Neural cell (in vitro differentiated cells): ENCODE measurements at regions not wholly inside any gene's neighbourhood (a gene's known extent, or its start where the extent isn't known, plus 50 kb on each side); places are given as distances from the start of the nearest gene placed in this dataset.
"Not testable (repeated sequence)": the region's sequence is repeated elsewhere in the genome, so short reads cannot be mapped to it uniquely, and the experiment has no call there.

Experiments
- H2AFZ ChIP-seq: fragments of 200-600, 300-800 bp; sonication (generic), shearing (Covaris generic); 2 replicates; pipeline ENCODE4 v1.6.0; 2014; ENCODE audit warnings: low read depth, mild to moderate bottlenecking, antibody characterized with exemption, low read length, moderate library complexity
- H3F3A ChIP-seq: fragments of 200-600 bp; shearing (Covaris generic); 2 replicates; pipeline ENCODE4 v1.6.1; 2016; ENCODE audit warnings: mild to moderate bottlenecking, moderate library complexity, mixed read lengths, antibody characterized with exemption, low read length; ENCODE audit not compliant: insufficient read depth, poor library complexity, severe bottlenecking
- H3K27ac ChIP-seq: fragments of 200-600, 300-800 bp; sonication (generic), shearing (Covaris generic); 2 replicates; pipeline ENCODE4 v1.5.1; 2014; ENCODE audit warnings: mild to moderate bottlenecking, low read length, moderate library complexity
- H3K27me3 ChIP-seq: fragments of 300-800, 200-600 bp; sonication (generic), shearing (Covaris generic); 2 replicates; pipeline ENCODE4 v1.6.0; 2014; ENCODE audit warnings: mild to moderate bottlenecking, low read depth, low read length, moderate library complexity; ENCODE audit not compliant: insufficient read depth
- H3K36me3 ChIP-seq: fragments of 300-800, 200-600 bp; sonication (generic), shearing (Covaris generic); 2 replicates; pipeline ENCODE4 v1.5.1; 2014; ENCODE audit warnings: mild to moderate bottlenecking, antibody characterized with exemption, low read length, moderate library complexity; ENCODE audit not compliant: insufficient read depth
- H3K4me2 ChIP-seq: fragments of 300-800, 200-600 bp; sonication (generic), shearing (Covaris generic); 2 replicates; pipeline ENCODE4 v1.6.0; 2014; ENCODE audit warnings: mild to moderate bottlenecking, low read length
- H3K4me3 ChIP-seq: fragments of 300-800, 200-600 bp; sonication (generic), shearing (Covaris generic); 2 replicates; pipeline ENCODE4 v1.5.1; 2014; ENCODE audit warnings: mild to moderate bottlenecking, low read length, moderate library complexity
- H3K79me2 ChIP-seq: fragments of 200-600 bp; shearing (Covaris generic); replicated peaks from 2 replicates; pipeline ENCODE4 v1.6.0; 2014; ENCODE audit warnings: mild to moderate bottlenecking, low read length, moderate library complexity; ENCODE audit not compliant: insufficient read depth
- H3K9ac ChIP-seq: fragments of 300-800, 200-600 bp; sonication (generic), shearing (Covaris generic); 2 replicates; pipeline ENCODE4 v1.6.1; 2016; ENCODE audit warnings: mild to moderate bottlenecking, low read length, mixed read lengths
- H3K9me2 ChIP-seq: fragments of 200-600 bp; shearing (Covaris generic); 2 replicates; pipeline ENCODE4 v1.6.1; 2016; ENCODE audit warnings: mild to moderate bottlenecking, low read length, mixed read lengths; ENCODE audit not compliant: insufficient read depth
- H3K9me3 ChIP-seq: fragments of 200-600, 300-800 bp; sonication (generic), shearing (Covaris generic); 2 replicates; pipeline ENCODE4 v1.6.1; 2016; ENCODE audit warnings: mild to moderate bottlenecking, mixed run types, low read length, moderate library complexity, mixed read lengths
- H4K20me1 ChIP-seq: fragments of 200-600 bp; shearing (Covaris generic); 2 replicates; pipeline ENCODE4 v1.6.1; 2016; ENCODE audit warnings: mild to moderate bottlenecking, mixed run types; ENCODE audit not compliant: insufficient read depth
- POLR2AphosphoS5 ChIP-seq: IDR thresholded peaks from 2 replicates; pipeline ENCODE4 v1.6.1; 2012

GRCh38 chr2:87505239-87505638 lies 242.6 kb upstream of the PLGLB2 start:
- not testable (repeated sequence) for H3K9me3 ChIP-seq, H3K4me2 ChIP-seq, H3K27me3 ChIP-seq, H2AFZ ChIP-seq, H3K9ac ChIP-seq, H3K27ac ChIP-seq, H3K79me2 ChIP-seq, H3K4me3 ChIP-seq, H4K20me1 ChIP-seq, H3F3A ChIP-seq, H3K9me2 ChIP-seq, H3K36me3 ChIP-seq

GRCh38 chr2:87505909-87506308 lies 242.0 kb upstream of the PLGLB2 start:
- H3K4me3 ChIP-seq, H3K36me3 ChIP-seq, H2AFZ ChIP-seq, H3K9ac ChIP-seq, H3K9me3 ChIP-seq, H3K9me2 ChIP-seq, H3F3A ChIP-seq, H3K79me2 ChIP-seq, H3K27me3 ChIP-seq, H3K4me2 ChIP-seq, H3K27ac ChIP-seq, H4K20me1 ChIP-seq: not testable (repeated sequence)

GRCh38 chr2:87507378-87508348 lies 240.2 kb upstream of the PLGLB2 start:
- not testable (repeated sequence) for H4K20me1 ChIP-seq, H3K27me3 ChIP-seq, H2AFZ ChIP-seq, H3F3A ChIP-seq, H3K9ac ChIP-seq, H3K4me2 ChIP-seq, H3K27ac ChIP-seq, H3K79me2 ChIP-seq, H3K9me2 ChIP-seq, H3K9me3 ChIP-seq, H3K36me3 ChIP-seq, H3K4me3 ChIP-seq
- TF ChIP-seq POLR2AphosphoS5: peak; percentile 39

GRCh38 chr2:87511195-87511778 lies 236.6 kb upstream of the PLGLB2 start:
- not testable (repeated sequence) for H3K27ac ChIP-seq, H3K4me2 ChIP-seq, H3K9ac ChIP-seq, H3F3A ChIP-seq, H4K20me1 ChIP-seq, H3K79me2 ChIP-seq, H3K4me3 ChIP-seq, H3K27me3 ChIP-seq, H3K9me2 ChIP-seq, H3K9me3 ChIP-seq, H2AFZ ChIP-seq, H3K36me3 ChIP-seq

- not testable (repeated sequence) for H3K9me3 ChIP-seq, H3K4me3 ChIP-seq, H3K27me3 ChIP-seq, H3K36me3 ChIP-seq, H3F3A ChIP-seq, H3K9me2 ChIP-seq, H4K20me1 ChIP-seq, H3K79me2 ChIP-seq, H2AFZ ChIP-seq, H3K27ac ChIP-seq, H3K4me2 ChIP-seq, H3K9ac ChIP-seq
These were observed 234.9 kb upstream of the PLGLB2 start for GRCh38 chr2:87512864-87513530.

GRCh38 chr2:87514034-87514433 lies 233.9 kb upstream of the PLGLB2 start:
- H4K20me1 ChIP-seq, H3K9me3 ChIP-seq, H3K79me2 ChIP-seq, H3K9ac ChIP-seq, H3K36me3 ChIP-seq, H3F3A ChIP-seq, H3K4me3 ChIP-seq, H2AFZ ChIP-seq, H3K27me3 ChIP-seq, H3K27ac ChIP-seq, H3K9me2 ChIP-seq, H3K4me2 ChIP-seq: not testable (repeated sequence)

- not testable (repeated sequence) for H2AFZ ChIP-seq, H3F3A ChIP-seq, H3K36me3 ChIP-seq, H3K9me3 ChIP-seq, H3K9ac ChIP-seq, H3K4me3 ChIP-seq, H3K9me2 ChIP-seq, H3K4me2 ChIP-seq, H4K20me1 ChIP-seq, H3K79me2 ChIP-seq, H3K27ac ChIP-seq, H3K27me3 ChIP-seq
These were observed 233.4 kb upstream of the PLGLB2 start for GRCh38 chr2:87514515-87514914.
